ENCODE measurements at regions not wholly inside any gene's neighbourhood (a gene's known extent, or its start where the extent isn't known, plus 50 kb on each side); places are given as distances from the start of the nearest gene placed in this dataset.

GRCh38 chr4:104795264-104795939 lies 300.7 kb upstream of the CXXC4 start:
- TF ChIP-seq CTCF (IDR thresholded peaks at IDR 0.05; ENCODE audit: extremely low read depth in 1 of 2, insufficient read depth in 1 of 2, low read depth in 1 of 2, low read length in 2 of 2) (no peak), JUN (IDR thresholded peaks at IDR 0.05; ENCODE audit: borderline replicate concordance, insufficient read depth, insufficient read length, low read depth) (no peak), EZH2 (IDR thresholded peaks at IDR 0.05; ENCODE audit: borderline replicate concordance, low read depth, low read length, severe bottlenecking) (no peak), POLR2A (IDR thresholded peaks at IDR 0.05; ENCODE audit: low read depth, low read length) (no peak), MYC (IDR thresholded peaks at IDR 0.05; ENCODE audit: low read depth, low read length) (no peak), POLR2AphosphoS5 (IDR thresholded peaks at IDR 0.05; ENCODE audit: insufficient read depth, low read depth, low read length) (no peak)

Data from endothelial cell of umbilical vein (primary cell).